GM19467 (cell line): ENCODE measurements at regions not wholly inside any gene's neighbourhood (a gene's known extent, or its start where the extent isn't known, plus 50 kb on each side); places are given as distances from the start of the nearest gene placed in this dataset.
"Not testable (repeated sequence)": the region's sequence is repeated elsewhere in the genome, so short reads cannot be mapped to it uniquely, and the experiment has no call there.

Experiments
- ATAC-seq: cut with Tn5 transposase; IDR thresholded peaks from one replicate; pipeline ENCODE4 v1.9.1; 2021; ENCODE audit warnings: mild to moderate bottlenecking, moderate library complexity; ENCODE audit not compliant: unreplicated experiment

- not testable (repeated sequence) for ATAC-seq
Observed at GRCh38 chr2:66249089-66249488, 185.8 kb upstream of the MEIS1 start.

- ATAC-seq = not testable (repeated sequence)
Observed at GRCh38 chr2:66243809-66244208, 191.1 kb upstream of the MEIS1 start.

GRCh38 chr2:66242888-66243287, 192.0 kb upstream of the MEIS1 start:
- not testable (repeated sequence) for ATAC-seq

GRCh38 chr2:66242099-66242789, 192.7 kb upstream of the MEIS1 start:
- ATAC-seq = no peak

DNA sequence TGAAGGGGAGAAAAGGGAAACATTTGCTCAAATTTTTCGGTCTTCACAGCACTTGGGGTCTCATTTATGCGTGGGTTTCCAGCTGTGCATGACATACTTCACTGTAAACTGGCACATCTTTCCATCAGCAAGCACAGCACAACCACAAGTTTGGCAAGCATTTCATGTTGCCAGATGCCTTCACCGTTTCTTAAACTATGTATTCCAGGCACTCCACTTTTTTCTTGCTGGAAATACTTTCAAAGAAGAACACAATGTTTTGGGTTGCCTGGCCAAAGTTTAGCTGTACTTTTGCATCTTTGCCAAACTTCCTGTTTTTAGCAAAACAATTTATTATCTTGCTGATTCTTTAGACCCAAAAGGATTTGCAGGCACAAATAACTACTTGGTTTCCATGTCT, 194.6 kb upstream of the MEIS1 start:
- ATAC-seq = no peak

DNA sequence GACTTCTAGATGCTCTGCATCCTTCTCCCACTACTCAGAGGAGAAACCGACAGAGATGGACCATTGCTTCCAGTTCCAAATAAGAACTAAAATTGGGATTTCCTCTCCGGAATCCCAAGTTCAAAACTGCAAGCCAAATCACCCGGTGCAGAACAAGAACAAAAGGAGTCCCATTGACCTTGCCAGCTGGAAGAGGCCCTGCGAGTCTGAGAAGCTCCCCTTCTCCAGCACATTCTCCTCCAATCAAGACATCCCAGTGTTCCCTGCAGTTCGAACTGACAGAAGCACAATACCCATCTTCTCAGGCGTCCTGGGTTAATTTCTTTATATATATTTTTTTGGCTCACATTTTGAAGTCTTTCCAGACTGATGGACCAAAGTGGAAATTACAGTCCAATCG, 195.3 kb upstream of the MEIS1 start:
- ATAC-seq = no peak

- ATAC-seq = no peak
Observed at GRCh38 chr2:66237803-66238379, 197.0 kb upstream of the MEIS1 start.

DNA sequence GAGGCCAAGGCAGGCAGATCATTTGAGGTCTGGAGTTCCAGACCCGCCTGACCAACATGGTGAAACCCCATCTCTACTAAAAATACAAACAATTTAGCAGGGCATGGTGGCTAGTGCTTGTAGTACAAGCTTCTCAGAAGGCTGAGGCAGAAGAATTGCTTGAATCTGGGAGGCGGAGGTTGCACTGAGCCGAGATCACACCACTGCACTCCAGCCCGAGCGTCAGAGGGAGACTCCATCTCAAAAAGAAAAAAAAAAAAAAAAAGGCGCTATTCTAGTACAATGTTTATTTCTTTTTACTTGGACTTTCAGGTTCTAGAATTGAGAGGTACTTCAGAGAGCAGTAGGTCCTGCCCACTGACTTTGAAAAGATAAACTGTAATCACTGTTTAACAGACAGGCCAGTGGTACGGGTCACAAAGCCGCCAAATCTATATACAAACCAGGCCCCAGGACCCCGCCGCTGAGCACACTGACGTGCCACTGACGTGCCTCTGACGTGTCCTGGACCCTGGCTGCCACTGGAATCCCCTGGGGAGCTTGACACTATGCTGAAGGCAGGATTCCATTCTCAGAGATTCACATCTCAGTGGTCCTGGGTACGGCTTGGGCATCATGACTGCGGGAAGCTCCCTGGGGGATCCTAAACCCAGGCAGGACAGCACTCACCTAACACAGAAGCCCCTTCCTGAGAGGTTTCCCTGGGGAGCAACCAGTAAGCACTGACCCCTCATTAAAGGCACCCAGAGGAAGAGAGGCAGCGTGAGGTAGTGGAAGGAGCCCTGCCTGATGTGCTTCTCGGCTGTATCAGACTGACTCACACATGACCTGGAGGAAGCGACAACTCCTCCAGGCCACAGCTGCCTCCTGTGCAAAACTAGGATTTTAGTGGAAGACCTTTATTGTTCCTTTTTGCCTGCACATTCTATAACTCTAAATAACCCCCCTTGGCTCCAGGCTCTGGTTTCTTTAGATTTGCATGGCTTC, 197.8 kb upstream of the MEIS1 start:
- no peak for ATAC-seq

DNA sequence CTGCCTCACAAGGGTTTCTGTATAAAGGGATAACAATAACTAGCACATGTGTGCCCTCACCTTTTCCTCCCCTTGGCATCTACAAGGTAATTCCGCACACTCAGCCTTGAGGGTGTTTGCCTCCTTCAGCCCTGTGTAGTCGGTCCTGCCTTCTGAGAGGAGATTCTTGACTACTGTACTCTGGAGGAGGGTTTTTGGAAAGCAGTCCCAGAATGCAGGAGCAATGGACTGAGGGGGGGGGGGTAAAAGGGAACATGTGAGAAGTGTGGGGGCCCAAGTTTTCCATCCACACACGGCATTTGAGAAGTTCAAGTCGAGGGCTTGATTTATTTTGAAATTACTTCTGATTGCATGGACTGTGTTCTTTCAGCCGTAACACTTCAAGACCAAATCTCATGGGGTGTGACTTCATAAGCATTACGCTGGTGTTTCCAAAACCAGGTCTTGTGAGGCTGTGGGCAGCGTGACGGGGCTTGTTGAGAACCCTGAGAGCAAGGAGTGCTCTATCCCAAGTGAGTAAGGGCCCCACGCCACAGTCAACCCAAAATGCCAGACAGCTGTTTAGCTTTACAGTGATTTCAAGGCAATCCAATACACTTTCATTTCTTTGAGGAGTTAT, 198.7 kb upstream of the MEIS1 start:
- ATAC-seq = no peak

DNA sequence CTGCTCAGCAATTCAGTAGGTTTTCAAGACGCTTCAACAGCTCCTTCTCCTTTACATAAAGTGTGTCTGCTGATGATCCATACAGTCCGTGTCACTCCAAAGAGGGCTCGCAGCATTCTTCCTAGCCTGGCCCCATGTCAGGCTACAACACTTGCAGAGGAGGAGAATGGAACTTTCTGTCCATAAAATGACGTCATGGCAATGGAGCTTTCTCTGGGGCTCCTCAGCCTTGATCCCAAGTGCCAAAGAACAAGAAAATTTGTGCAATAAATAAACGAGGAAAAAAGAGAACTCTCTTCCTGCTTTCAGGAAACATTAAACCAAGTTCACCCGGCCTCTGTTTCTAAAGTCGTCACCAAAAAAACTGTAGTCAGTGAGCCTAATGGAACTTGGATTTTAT, 199.5 kb upstream of the MEIS1 start:
- no peak for ATAC-seq

GRCh38 chr2:66233981-66234380, 200.9 kb upstream of the MEIS1 start:
- ATAC-seq = no peak

DNA sequence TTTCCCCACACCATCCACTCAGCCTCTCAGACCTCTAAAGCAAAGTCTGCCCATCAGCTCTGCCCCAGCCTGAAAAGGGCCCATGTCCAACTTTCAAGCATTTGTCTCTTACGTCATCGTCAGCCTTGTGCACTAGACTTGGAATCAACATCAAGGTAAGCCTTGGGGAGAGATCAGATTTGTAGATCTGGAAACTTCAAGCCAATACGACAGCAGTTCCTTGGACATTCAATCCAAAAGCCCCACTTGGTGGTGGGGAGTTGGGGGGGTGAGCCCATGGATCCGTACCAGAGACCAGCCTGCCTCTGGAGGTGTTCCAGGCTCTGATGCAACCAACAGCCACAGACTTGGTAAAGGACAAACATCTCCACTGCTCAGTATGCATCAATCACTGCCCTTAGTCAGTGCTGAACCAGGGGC, 206.8 kb upstream of the MEIS1 start:
- no peak for ATAC-seq

DNA sequence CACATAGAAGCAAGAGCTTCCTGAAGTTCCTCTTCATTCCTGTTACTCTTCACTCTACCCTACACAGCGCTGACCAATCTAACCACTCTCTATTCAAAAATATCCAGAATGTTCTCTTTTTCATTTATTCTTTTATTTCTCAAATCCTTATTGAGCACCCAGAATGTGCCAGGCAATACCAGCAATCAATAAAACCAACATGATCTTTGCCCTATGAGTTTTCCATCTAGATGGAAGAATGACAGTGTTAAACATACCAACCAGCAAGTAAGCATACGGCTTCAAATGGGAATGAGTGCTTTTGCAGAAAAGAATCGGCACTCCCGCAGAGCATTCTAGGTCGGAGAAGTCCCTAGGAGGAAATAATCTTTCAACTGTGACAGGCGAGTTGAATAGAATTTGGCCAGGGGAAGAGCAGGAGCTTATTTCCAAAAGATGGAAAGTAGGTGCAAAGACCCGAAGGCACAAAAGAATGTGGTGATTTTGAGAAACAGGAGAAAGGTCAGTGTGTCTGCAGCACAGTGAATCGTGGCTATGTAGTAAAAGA, 217.8 kb upstream of the MEIS1 start:
- ATAC-seq = no peak

DNA sequence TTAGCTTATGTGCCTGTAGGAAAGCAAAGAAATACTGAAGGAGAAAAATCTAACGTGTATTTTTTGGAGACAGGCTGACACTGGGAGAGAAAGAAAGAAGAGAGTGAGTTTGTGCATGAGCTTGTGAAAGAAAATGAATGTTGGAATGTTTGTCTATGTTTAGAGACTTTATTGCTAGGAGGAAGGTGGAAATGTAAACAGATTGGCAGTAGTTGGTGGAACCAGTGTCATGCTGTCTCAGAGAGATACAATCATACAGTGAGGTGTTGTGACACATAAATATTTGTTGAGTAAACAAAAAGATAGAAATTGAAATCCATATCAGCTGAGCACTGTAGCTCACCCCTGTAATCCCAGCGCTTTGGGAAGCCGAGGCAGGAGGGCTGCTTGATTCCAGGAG, 222.2 kb upstream of the MEIS1 start:
- no peak for ATAC-seq

DNA sequence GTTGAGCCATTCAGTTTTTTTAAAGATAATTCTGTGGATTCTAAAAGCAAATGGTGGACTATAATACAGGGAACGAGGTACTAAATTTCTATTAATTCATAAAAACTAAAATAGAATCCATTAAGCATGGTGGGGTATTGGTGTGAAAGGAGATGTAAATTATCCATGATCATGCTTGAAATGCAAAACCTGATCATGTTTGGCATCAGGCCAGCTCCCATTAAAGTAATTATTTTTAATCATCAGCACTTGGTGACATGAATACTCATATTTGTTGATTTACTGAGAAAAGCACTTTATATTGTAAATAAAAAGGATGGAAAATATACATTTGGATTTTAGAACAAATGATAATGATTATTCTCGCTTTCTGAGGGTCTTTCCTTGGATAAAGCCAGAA, 232.3 kb upstream of the MEIS1 start:
- ATAC-seq = no peak

DNA sequence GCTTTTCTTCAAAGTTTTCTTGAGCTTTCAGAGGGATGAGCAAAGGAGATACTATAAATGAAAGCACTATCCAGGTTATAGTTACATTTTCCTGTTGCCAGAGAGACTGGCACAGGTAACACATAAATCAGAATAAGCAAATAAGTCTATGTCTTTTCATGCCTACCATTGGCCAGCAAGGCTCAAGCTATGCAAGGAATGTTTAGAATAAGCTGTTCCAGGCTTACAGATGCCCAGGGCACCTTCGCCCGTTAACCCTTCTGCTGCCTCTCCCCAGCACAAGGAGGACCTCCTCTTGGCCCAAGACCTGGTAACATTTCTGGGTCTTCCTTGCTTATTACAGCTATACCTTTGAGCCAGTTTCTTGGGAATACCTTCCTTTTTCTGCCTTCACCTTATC, 233.7 kb upstream of the MEIS1 start:
- ATAC-seq = no peak

GRCh38 chr2:66198873-66199272, 236.1 kb upstream of the MEIS1 start:
- no peak for ATAC-seq

DNA sequence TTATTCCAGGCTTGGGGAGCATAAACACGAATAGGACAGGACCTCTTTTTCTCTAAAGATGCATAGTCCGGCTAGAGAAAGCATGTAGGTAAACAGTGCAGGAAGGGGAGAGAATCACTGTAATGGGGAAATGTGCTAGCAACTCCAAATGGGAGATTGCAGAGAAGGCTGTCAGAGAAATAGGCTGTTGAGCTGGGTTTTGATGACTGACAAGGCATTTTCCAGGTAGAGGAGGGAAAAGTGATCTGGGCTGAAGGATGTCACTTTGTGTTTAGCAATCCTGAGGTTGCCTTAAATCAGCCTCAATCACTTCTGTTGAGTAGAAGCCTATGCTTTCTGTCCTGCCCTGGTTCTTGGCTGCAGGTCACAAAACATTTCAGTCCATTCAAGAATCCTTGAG, 242.0 kb upstream of the MEIS1 start:
- ATAC-seq = no peak

DNA sequence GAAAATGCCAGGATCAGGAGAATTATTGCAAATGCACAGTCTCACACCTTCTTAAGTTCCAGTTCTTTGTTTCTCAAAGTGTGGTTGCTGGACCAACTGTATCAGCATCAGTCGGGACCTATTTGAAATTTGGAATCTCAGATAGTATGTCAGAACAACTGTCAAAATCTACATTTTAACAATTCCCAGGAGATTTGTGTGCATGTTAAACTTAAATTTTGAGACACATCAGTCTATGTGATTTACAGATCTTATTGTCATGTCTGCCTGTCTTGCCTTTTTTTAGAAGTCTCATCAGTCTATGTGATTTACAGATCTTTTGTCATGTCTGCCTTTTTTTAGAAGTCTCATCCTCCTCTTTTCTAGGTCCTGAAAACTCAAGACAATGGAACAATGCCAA, 243.6 kb upstream of the MEIS1 start:
- no peak for ATAC-seq

DNA sequence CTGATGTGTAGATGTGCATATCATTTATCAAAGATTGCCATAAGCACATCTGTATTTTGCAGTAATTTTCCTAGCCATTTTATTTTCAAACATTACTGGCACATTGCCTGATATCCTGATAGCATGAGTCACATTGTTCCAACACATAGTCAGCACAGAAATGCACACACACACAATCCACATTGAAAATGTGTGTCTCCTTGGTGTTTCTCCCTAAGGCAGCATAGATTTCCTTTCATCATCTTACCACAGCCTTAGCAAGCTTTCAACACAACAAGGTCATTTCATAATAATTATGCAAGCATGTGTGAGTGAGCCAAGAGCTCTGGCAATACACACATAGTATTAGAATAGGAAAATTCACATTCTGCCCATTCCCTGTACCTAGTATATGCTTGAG, 245.4 kb upstream of the MEIS1 start:
- no peak for ATAC-seq

GRCh38 chr2:66186537-66186936, 248.4 kb upstream of the MEIS1 start:
- no peak for ATAC-seq
